Natural killer cell treated with Interleukin-12 subunit alpha and Interleukin-12 subunit beta and Interleukin-15 and Interleukin-18, amount 100 ng/mL, for 72 hours (primary cell): ENCODE measurements at regions not wholly inside any gene's neighbourhood (a gene's known extent, or its start where the extent isn't known, plus 50 kb on each side); places are given as distances from the start of the nearest gene placed in this dataset.

Experiments
- ATAC-seq, 2 donors: fragments of 150-1000 bp; cut with Tn5 transposase in 1 of 2; sonication (Bioruptor Pico), chemical (Tn5 transposase) in 1 of 2; 2 replicates each; pipeline ENCODE4 v1.10.0; 2021
- DNase-seq: peaks from one replicate; pipeline ENCODE4 v3.0.0; 2022; ENCODE audit warnings: low spot score
- H3K27ac Mint-ChIP-seq, 2 donors: 1 replicate in 1 of 2; 2 replicates in 1 of 2; pipeline ENCODE4 v1.8.0; 2022; ENCODE audit warnings: mixed read lengths in 2 of 2, mild to moderate bottlenecking in 1 of 2, moderate library complexity in 1 of 2
- H3K27me3 Mint-ChIP-seq, 2 donors: 1 replicate in 1 of 2; 2 replicates in 1 of 2; pipeline ENCODE4 v1.8.0; 2022; ENCODE audit warnings: mixed read lengths in 2 of 2
- H3K36me3 Mint-ChIP-seq: one replicate; pipeline ENCODE4 v1.8.0; 2022; ENCODE audit warnings: mixed read lengths
- H3K4me1 Mint-ChIP-seq, 2 donors: 1 replicate in 1 of 2; 2 replicates in 1 of 2; pipeline ENCODE4 v1.8.0; 2022; ENCODE audit warnings: low read depth in 2 of 2, mixed read lengths in 2 of 2, mild to moderate bottlenecking in 1 of 2
- H3K4me3 Mint-ChIP-seq: one replicate; pipeline ENCODE4 v1.8.0; 2022; ENCODE audit warnings: mixed read lengths
- H3K9me3 Mint-ChIP-seq: 2 replicates; pipeline ENCODE4 v1.8.0; 2022; ENCODE audit warnings: mixed read lengths

- Mint-ChIP-seq H3K4me3 (no peak overlapping the region), H3K36me3 (no peaks in the 10 kb centered on the region), H3K27me3 (peaks cover 13 to 37% of the 10 kb centered on the region in 2 donors), H3K4me1 (no peaks in the 10 kb centered on the region), H3K27ac (no peak overlapping the region), H3K9me3 (no peaks in the 10 kb centered on the region)
- DNase-seq = no peak
- no peak for ATAC-seq
Measured at GRCh38 chr4:110394871-110395270, 81.1 kb upstream of the ENPEP start.

DNA sequence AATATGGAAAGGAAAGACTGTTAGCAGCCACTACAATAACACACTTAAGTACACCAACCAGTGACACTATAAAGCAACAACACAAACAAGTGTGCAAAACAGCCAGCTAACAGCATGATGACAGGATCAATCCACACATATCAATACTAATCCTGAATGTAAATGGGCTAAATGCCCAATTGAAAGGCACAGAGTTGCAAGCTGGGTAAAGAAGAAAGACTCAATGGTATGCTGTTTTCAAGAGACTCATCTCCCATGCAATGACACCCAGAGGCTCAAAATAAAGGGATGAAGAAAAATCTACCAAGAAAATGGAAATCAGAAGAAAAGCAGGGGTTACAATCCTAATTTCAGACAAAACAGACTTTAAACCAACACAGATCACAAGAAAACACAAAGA is 94.2 kb upstream of the ENPEP start:
- ATAC-seq = no peak
- H3K27me3 Mint-ChIP-seq = peaks cover 8 to 12% of the 10 kb centered on the region in 2 donors

DNA sequence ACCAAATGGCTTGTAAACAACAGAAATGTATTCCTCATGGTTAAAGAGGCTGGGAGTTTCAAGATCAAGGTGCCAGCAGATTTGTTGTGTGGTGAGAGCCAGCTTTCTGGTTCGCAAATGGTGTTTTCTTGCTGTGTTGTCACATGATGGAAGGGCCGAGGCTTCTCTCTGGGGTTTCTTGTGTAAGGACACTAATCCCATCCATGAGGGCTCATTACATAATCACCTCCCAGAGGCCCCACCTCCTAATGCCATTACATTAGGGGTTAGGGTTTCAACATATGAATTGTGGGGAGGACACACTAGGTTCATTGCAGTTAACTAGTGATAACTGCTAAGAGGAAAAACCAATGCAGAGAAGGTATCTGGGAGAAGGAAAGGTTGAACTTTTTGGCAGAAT is 103.5 kb upstream of the ENPEP start:
- Mint-ChIP-seq H3K27ac (no peak overlapping the region), H3K36me3 (no peaks in the 10 kb centered on the region), H3K27me3 (peaks cover 25 to 37% of the 10 kb centered on the region in 2 donors), H3K9me3 (no peaks in the 10 kb centered on the region), H3K4me3 (no peak overlapping the region), H3K4me1 (no peaks in the 10 kb centered on the region)
- no peak for ATAC-seq
- DNase-seq = no peak

More for the DNA sequence above, 94.2 kb upstream of the ENPEP start:
- no peaks in the 10 kb centered on the region for H3K4me1 Mint-ChIP-seq
- no peak overlapping the region for H3K27ac Mint-ChIP-seq
- H3K36me3 Mint-ChIP-seq = peaks cover 18% of the 10 kb centered on the region
- DNase-seq = no peak
- no peak overlapping the region for H3K4me3 Mint-ChIP-seq
- peaks cover 24% of the 10 kb centered on the region for H3K9me3 Mint-ChIP-seq

GRCh38 chr4:110371016-110371770 is 104.8 kb upstream of the ENPEP start:
- ATAC-seq (no peak), DNase-seq (no peak)
- Mint-ChIP-seq H3K4me1 (no peaks in the 10 kb centered on the region), H3K9me3 (no peaks in the 10 kb centered on the region), H3K27ac (no peak overlapping the region), H3K27me3 (peaks cover 31 to 38% of the 10 kb centered on the region in 2 donors), H3K36me3 (no peaks in the 10 kb centered on the region), H3K4me3 (no peak overlapping the region)

GRCh38 chr4:110368409-110368808 is 107.5 kb upstream of the ENPEP start:
- ATAC-seq (no peak), DNase-seq (no peak)
- no peaks in the 10 kb centered on the region for H3K4me1 Mint-ChIP-seq
- peaks cover 30 to 33% of the 10 kb centered on the region in 2 donors for H3K27me3 Mint-ChIP-seq
- H3K27ac Mint-ChIP-seq = no peak overlapping the region
- H3K9me3 Mint-ChIP-seq = no peaks in the 10 kb centered on the region
- no peak overlapping the region for H3K4me3 Mint-ChIP-seq
- H3K36me3 Mint-ChIP-seq = no peaks in the 10 kb centered on the region

- Mint-ChIP-seq H3K27me3 (peaks cover 24 to 25% of the 10 kb centered on the region in 2 donors), H3K27ac (no peak overlapping the region), H3K4me3 (no peak overlapping the region), H3K4me1 (peaks cover under 1% of the 10 kb centered on the region in 2 donors), H3K36me3 (no peaks in the 10 kb centered on the region), H3K9me3 (no peaks in the 10 kb centered on the region)
- DNase-seq (no peak), ATAC-seq (no peak)
Measured at GRCh38 chr4:110367156-110367555, 108.8 kb upstream of the ENPEP start.

GRCh38 chr4:110365761-110366160 is 110.2 kb upstream of the ENPEP start:
- Mint-ChIP-seq H3K9me3 (no peaks in the 10 kb centered on the region), H3K27me3 (peaks cover 20 to 25% of the 10 kb centered on the region in 2 donors), H3K4me1 (peaks cover 7 to 10% of the 10 kb centered on the region in 2 donors), H3K36me3 (no peaks in the 10 kb centered on the region), H3K27ac (no peak overlapping the region), H3K4me3 (no peak overlapping the region)
- DNase-seq (no peak), ATAC-seq (no peak)

DNA sequence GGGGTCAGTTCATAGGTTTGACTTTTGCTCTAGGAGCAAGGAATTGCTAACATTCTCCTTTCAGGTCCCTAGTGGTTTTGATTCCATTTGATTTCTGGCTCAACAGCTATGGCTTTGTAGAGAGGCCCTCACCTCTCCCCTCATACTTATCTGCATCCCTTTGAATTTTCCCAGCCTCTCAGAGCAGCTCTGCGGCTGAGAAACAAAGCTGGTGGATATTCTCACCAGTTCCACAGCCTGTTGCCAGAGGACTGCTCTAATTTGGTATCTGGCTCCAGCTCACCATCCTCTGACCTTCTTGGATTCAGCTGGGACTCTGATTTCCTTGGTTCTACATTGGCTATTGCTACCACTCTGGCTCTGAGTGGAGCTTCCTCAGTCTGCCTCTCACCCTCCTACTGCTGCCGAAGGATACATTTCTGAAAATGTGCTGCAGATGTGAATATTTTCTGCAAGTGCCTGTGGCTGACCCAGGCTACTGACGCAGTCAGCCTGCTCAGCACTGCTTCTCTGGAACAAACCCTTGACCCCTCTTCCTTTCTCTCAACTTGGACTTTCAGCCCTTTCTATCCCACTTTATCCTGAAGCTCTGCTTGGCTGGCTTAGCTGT is 110.9 kb upstream of the ENPEP start:
- ATAC-seq = no peak
- peaks cover 7 to 10% of the 10 kb centered on the region in 2 donors for H3K4me1 Mint-ChIP-seq
- peaks cover 20 to 25% of the 10 kb centered on the region in 2 donors for H3K27me3 Mint-ChIP-seq
- H3K36me3 Mint-ChIP-seq = no peaks in the 10 kb centered on the region
- H3K9me3 Mint-ChIP-seq = no peaks in the 10 kb centered on the region
- H3K4me3 Mint-ChIP-seq = no peak overlapping the region
- no peak for DNase-seq
- no peak overlapping the region for H3K27ac Mint-ChIP-seq

DNA sequence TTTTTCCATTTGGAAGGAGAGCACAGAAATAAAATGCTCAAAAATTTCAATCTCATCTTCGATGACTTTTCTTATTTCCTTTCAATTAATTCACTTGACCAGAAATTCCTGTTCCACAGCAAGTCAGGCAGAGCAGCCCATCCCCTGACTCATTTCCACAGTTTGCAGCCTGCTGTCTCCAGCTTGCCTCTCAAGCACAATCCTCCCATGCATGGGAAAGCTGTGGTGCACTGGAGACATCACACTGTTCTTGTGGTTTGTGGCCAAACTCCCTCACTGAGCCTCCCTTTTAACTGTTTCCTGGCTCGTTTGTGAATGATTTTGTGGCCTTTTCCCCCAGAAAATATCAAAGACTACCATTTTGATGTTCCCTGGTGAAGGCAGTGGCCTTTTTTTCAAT is 114.0 kb upstream of the ENPEP start:
- Mint-ChIP-seq H3K27ac (no peak overlapping the region), H3K36me3 (no peaks in the 10 kb centered on the region), H3K4me3 (no peak overlapping the region), H3K9me3 (no peaks in the 10 kb centered on the region), H3K27me3 (peaks cover 16 to 21% of the 10 kb centered on the region in 2 donors), H3K4me1 (peaks cover 7 to 13% of the 10 kb centered on the region in 2 donors)
- DNase-seq (no peak), ATAC-seq (no peak)

DNA sequence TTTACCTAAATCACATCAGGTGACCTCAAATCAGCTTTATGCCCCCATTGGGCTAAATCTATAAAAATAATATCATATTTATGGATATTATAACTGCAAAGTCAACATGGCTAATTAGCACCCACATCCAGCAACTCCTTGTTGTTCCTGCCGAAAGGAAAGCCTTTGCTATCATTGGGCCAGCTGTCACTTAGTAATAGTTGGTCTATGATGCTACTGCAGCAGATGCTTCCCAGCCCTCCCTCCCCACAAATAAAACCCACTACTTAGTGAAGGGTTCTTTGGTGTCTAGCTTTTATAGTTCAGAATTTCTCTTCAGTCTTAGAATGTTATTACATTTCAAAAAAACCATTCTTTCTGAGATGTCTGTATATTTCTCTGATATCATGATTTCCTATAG is 116.9 kb upstream of the ENPEP start:
- H3K27me3 Mint-ChIP-seq = peaks cover 0 to 8% of the 10 kb centered on the region in 2 donors
- H3K9me3 Mint-ChIP-seq = no peaks in the 10 kb centered on the region
- H3K27ac Mint-ChIP-seq = no peak overlapping the region
- ATAC-seq = no peak
- peaks cover 7 to 15% of the 10 kb centered on the region in 2 donors for H3K4me1 Mint-ChIP-seq
- no peak overlapping the region for H3K4me3 Mint-ChIP-seq
- DNase-seq = no peak
- H3K36me3 Mint-ChIP-seq = no peaks in the 10 kb centered on the region

DNA sequence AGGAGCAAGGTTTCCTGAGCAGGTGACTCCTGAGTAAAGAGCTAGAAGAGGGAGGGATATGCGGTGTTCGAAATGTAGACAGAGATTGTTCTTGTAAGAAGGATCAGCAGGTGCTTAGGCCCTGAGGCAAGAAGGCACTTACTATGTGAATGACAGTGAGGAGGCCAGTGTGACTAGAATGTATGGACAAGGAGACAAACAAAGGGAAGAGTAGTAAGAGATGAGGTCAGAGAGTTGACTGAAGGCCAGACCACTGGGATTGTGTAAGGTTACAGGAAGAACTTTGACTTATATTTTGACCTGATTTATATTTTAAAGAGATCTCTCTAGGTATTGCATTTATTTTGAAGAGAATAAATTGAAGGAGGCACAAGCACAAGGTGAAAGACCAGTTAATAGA is 118.4 kb upstream of the ENPEP start:
- ATAC-seq (no peak), DNase-seq (no peak)
- Mint-ChIP-seq H3K27me3 (peaks cover 11 to 12% of the 10 kb centered on the region in 2 donors), H3K27ac (no peak overlapping the region), H3K4me1 (peaks cover 7 to 15% of the 10 kb centered on the region in 2 donors), H3K4me3 (no peak overlapping the region), H3K36me3 (no peaks in the 10 kb centered on the region), H3K9me3 (no peaks in the 10 kb centered on the region)

- DNase-seq (no peak), ATAC-seq (no peak)
- peaks cover 15 to 18% of the 10 kb centered on the region in 2 donors for H3K27me3 Mint-ChIP-seq
- H3K4me3 Mint-ChIP-seq = no peak overlapping the region
- H3K9me3 Mint-ChIP-seq = no peaks in the 10 kb centered on the region
- no peaks in the 10 kb centered on the region for H3K36me3 Mint-ChIP-seq
- H3K4me1 Mint-ChIP-seq = peaks cover 0 to 5% of the 10 kb centered on the region in 2 donors
- no peak overlapping the region for H3K27ac Mint-ChIP-seq
Measured at GRCh38 chr4:110354460-110354859, 121.5 kb upstream of the ENPEP start.

DNA sequence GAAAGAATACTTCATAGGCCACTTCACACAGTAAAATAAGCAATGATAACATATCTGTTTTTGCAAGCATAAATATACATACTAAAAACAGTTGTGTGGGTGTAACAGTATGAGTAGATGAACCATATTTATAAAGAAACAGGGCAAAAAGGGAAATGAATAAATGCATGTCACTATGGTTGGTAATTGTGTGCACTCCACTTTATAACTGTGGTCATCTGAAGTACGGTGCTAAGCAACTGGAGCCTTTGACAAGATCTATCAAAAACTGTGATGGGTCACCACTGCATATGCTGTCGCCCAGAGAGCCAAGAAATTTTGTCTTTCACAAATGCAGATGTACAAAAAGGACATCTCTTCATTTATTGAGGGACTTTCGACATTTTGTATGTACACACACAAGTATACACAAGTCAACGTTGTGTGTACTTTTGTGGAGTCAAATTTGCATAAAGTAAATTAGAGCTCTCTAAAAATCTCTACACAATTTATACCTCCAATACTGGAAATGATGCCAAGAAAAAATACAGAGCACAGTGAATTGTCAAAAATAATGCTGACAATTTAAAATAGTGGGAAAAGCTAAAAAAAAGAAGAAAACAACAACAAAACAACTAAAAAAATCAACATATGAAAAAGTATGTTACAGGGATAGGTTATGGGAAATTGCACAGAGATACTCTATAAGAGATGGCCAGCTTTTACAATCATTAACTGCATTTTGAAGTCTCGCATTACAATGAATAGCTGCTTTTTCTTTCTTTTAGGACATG is 123.1 kb upstream of the ENPEP start:
- H3K36me3 Mint-ChIP-seq = no peaks in the 10 kb centered on the region
- H3K27me3 Mint-ChIP-seq = peaks cover 13 to 18% of the 10 kb centered on the region in 2 donors
- no peak for DNase-seq
- no peak overlapping the region for H3K4me3 Mint-ChIP-seq
- H3K27ac Mint-ChIP-seq = no peak overlapping the region
- no peaks in the 10 kb centered on the region for H3K9me3 Mint-ChIP-seq
- no peak for ATAC-seq
- peaks cover 0 to 3% of the 10 kb centered on the region in 2 donors for H3K4me1 Mint-ChIP-seq
